HFF-Myc (cell line): ENCODE measurements at regions not wholly inside any gene's neighbourhood (a gene's known extent, or its start where the extent isn't known, plus 50 kb on each side); places are given as distances from the start of the nearest gene placed in this dataset.

ENCODE experiments used
- DNase-seq: peaks from one replicate; pipeline ENCODE4 v3.0.0-alpha.2; 2011; ENCODE audit warnings: low read depth; ENCODE audit errors: extremely low read depth
- H3K4me3 ChIP-seq: replicated peaks from 2 replicates; pipeline ENCODE4 v1.5.1; 2011; ENCODE audit warnings: low read depth, mild to moderate bottlenecking, control low read depth, low read length
- CTCF ChIP-seq: IDR thresholded peaks from 2 replicates; pipeline ENCODE4 v1.5.1; 2012; ENCODE audit warnings: mild to moderate bottlenecking, low read depth, low read length, control low read depth; ENCODE audit errors: missing control alignments

GRCh38 chr2:53582556-53582955, 185.0 kb upstream of the CHAC2 start:
- H3K4me3 ChIP-seq, result no peak overlapping the region
- no peak for TF ChIP-seq CTCF
- DNase-seq, result no peak

GRCh38 chr2:53576166-53576565, 191.4 kb upstream of the CHAC2 start:
- no peak overlapping the region for H3K4me3 ChIP-seq
- DNase-seq, result no peak
- no peak for TF ChIP-seq CTCF

- no peak overlapping the region for H3K4me3 ChIP-seq
- no peak for TF ChIP-seq CTCF
- DNase-seq, result no peak
Observed at GRCh38 chr2:53575721-53576124, 191.9 kb upstream of the CHAC2 start.

GRCh38 chr2:53572696-53573095, 194.9 kb upstream of the CHAC2 start:
- H3K4me3 ChIP-seq, result no peak overlapping the region
- no peak for TF ChIP-seq CTCF
- no peak for DNase-seq

GRCh38 chr2:53569957-53570727, 197.5 kb upstream of the CHAC2 start:
- no peak overlapping the region for H3K4me3 ChIP-seq
- no peak for DNase-seq
- no peak for TF ChIP-seq CTCF

GRCh38 chr2:53568469-53568868, 199.1 kb upstream of the CHAC2 start:
- no peak for DNase-seq
- no peak overlapping the region for H3K4me3 ChIP-seq

More at GRCh38 chr2:53568469-53568868, 199.1 kb upstream of the CHAC2 start:
- no peak for TF ChIP-seq CTCF
